Stomach (tissue), 4 donors: ENCODE measurements at regions not wholly inside any gene's neighbourhood (a gene's known extent, or its start where the extent isn't known, plus 50 kb on each side); places are given as distances from the start of the nearest gene placed in this dataset.

Experiments
- EP300 ChIP-seq: sonication (generic); formaldehyde crosslinking; IDR thresholded peaks from one replicate; pipeline ENCODE4 v1.6.1; 2017; ENCODE audit warnings: antibody characterized with exemption
- POLR2A ChIP-seq, 4 donors: fragments of 450-650 bp; IDR thresholded peaks; one replicate each; pipeline ENCODE4 v1.6.1; 2016; ENCODE audit warnings: antibody characterized with exemption in 4 of 4, control low read depth in 2 of 4, mild to moderate bottlenecking in 1 of 4, moderate library complexity in 1 of 4
- TF ChIP-seq, protein P1 (sequence below), 7 experiments: fragments of 450-650 bp in 4 of 7; fragments of 200-600 bp in 3 of 7; sonication (generic) in 3 of 7; IDR thresholded peaks; one replicate each; pipeline ENCODE4 v1.5.1; 2016 to 2019; ENCODE audit warnings: antibody characterized with exemption in 7 of 7, control low read depth in 2 of 7, mild to moderate bottlenecking in 1 of 7

DNA sequence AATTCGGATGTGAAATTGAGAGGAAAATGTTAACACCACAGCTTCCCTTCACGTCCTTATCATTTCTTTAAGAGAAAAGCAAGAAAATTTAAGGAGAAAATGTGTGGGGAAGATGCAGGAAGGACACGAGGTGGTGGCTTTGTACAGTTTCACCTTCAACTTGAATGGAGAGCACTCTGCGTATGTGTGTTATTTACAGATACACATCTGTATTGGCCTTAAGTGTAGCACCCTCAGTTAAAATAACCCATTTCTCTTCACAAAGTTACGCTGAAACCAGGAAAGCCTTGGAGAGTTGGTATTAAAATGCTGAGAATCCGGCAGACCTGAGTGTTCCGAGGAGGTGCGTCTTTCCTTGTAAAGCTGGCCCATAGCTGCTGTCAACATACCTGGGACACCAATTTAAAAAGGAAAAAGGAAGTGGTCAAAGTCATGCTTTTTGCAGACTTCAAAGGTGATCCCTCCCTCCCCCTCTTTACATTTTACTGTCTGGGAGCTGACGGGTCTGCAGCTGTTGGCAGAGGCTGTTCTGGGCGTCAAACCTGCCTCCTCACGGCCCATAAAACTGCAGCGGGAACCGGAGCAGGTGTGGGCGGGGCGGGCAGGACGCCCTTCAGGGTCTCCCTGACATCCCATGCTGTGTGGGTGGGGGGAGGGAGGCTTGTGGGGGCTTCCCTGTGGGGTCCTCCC, 61.3 kb upstream of the TBXT start:
- TF ChIP-seq, protein P1, sequence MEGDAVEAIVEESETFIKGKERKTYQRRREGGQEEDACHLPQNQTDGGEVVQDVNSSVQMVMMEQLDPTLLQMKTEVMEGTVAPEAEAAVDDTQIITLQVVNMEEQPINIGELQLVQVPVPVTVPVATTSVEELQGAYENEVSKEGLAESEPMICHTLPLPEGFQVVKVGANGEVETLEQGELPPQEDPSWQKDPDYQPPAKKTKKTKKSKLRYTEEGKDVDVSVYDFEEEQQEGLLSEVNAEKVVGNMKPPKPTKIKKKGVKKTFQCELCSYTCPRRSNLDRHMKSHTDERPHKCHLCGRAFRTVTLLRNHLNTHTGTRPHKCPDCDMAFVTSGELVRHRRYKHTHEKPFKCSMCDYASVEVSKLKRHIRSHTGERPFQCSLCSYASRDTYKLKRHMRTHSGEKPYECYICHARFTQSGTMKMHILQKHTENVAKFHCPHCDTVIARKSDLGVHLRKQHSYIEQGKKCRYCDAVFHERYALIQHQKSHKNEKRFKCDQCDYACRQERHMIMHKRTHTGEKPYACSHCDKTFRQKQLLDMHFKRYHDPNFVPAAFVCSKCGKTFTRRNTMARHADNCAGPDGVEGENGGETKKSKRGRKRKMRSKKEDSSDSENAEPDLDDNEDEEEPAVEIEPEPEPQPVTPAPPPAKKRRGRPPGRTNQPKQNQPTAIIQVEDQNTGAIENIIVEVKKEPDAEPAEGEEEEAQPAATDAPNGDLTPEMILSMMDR (IDR thresholded peaks at IDR 0.05) = no peak
- no peak for TF ChIP-seq POLR2A (IDR thresholded peaks at IDR 0.05)
- TF ChIP-seq EP300 = no peak
